GM18505 (cell line): ENCODE measurements at regions not wholly inside any gene's neighbourhood (a gene's known extent, or its start where the extent isn't known, plus 50 kb on each side); places are given as distances from the start of the nearest gene placed in this dataset.

Source experiments
- ATAC-seq: cut with Tn5 transposase; IDR thresholded peaks from one replicate; pipeline ENCODE4 v1.9.1; 2021; ENCODE audit not compliant: unreplicated experiment
- POLR2A ChIP-seq: IDR thresholded peaks from 4 replicates; pipeline ENCODE4 v1.6.1; 2011; ENCODE audit warnings: borderline replicate concordance; ENCODE audit not compliant: insufficient read depth, insufficient read length; ENCODE audit errors: extremely low read depth

DNA sequence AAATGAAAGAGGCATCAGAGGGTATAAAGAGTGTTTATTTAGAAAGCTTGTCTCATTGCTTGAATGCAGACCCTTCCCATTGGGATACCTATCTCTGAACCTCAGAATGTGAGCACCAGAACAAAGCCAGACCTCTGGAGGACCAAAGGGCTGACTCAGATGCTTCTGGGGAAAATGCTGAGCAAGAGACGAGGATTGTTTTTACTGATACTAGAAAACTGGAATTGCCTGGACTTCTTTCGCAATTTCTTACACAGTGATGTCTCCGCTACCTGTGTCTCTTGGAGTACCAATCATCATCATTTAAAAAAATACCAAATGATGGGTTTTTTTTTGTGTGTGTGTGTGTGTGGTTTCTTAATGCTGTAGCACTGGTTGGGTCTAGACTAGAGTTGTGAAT is 55.6 kb upstream of the CCDC85A start:
- TF ChIP-seq POLR2A, result no peak
- no peak for ATAC-seq

DNA sequence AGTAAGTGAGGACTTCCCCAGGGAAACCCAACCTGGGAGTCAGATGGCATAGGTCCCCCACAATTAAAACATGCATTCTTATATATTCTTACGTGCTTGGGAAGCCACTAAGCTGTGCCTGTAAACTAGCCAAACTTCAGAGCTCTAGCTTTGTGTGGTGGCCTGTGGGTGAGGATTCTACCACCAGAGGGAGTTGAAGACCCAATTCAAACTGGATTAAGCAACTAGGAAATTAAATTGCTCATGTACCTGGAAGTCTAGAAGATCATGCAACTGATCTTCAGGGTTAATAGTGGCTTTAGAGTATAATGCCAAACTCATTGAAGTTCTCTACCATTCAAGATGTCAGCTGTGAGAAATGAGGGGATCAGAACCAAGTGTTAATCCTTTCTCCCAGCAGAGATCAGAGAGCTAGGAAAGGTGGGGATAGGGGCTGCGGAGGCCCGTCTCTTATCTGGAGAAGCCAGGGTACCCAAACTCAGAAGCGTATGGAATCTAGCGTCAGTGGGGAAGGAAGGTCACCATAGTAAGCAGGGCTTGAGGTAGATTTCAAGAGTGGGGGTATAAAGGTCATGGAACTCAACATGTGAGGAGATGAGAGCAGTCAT is 53.2 kb upstream of the CCDC85A start:
- ATAC-seq, result no peak
- TF ChIP-seq POLR2A, result no peak

DNA sequence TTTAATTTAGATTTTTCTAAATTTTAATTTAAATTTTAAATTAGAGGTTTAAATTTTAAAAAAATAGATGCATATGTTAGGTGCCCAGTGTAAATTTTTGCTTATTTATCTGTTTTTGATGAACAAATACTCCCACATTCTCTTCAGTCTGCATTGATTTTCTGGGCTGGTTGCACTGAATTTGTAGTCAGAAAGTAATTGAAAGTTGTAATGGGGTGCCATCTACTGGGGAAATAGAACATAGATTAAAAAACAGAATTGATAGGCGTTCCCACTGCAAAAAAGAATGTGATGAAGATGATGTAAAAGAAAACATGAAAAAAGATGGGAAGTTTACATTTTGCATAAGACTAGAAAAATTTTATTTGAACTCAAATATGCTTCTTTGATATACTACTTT is 51.7 kb upstream of the CCDC85A start:
- TF ChIP-seq POLR2A, result no peak
- peak; percentile 64 for ATAC-seq

DNA sequence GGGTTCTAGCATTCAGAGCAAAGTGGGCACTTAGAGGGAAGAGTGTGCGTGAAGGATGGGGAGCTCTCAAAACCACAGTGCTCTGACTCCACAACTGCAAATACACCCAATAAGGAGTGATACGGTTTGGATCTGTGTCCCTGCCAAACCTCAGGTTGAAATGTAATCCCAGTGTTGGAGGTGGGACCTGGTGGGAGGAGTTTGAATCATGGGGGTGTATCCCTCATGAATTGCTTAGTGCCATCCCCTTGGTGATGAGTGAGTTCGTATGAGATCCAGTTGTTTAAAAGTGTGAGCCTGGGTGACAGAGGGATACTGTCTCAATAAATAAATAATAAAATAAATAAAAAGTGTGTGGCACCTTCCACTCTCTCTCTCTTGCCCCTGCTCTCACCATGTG is 50.3 kb upstream of the CCDC85A start:
- no peak for ATAC-seq
- TF ChIP-seq POLR2A, result no peak

DNA sequence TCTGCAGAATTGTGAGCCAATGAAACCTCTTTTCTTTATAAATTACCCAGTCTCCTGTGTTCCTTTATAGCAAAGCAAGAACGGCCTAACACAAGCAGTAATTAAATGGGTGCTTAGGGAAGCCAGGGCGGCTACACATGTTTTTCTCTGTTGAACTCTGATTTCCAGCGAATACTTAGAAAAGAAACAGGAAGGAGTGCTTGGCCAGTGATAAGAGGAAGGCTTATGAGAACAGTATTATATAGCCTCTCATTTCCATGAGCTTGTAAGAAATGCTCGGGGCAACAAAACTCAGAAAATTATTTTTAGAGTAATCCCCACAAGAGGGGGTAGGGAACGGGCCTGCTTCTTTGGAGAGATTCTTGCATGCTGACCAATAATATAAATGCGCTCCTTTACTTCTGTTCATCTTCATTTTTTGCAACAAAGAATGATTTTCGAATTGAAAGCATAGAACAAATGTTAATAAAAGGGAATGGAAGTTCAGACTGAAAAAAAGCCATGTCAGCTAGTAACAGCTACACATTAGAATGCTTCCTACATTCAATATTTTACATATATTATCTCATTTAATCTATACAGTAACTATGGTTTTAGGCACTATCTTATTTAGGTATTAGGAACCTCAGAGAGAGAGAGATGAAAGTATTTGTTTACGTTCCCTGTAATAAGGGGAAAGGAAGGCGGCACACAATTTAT is 49.7 kb upstream of the CCDC85A start:
- no peak for ATAC-seq
- TF ChIP-seq POLR2A, result no peak
